Endodermal cell (in vitro differentiated cells): ENCODE measurements at regions not wholly inside any gene's neighbourhood (a gene's known extent, or its start where the extent isn't known, plus 50 kb on each side); places are given as distances from the start of the nearest gene placed in this dataset.

Experiments used
- DNase-seq: peaks from one replicate; pipeline ENCODE4 v3.0.0-alpha.2; 2017
- H3K27ac ChIP-seq: 2 replicates; pipeline ENCODE4 v1.5.1; 2013; ENCODE audit warnings: mild to moderate bottlenecking, low read depth, low read length, moderate library complexity
- H3K27me3 ChIP-seq: 2 replicates; pipeline ENCODE4 v1.6.1; 2013; ENCODE audit warnings: mild to moderate bottlenecking, low read length, moderate library complexity; ENCODE audit not compliant: insufficient read depth, control insufficient read depth, poor library complexity, severe bottlenecking
- H3K36me3 ChIP-seq: 2 replicates; pipeline ENCODE4 v1.7.0; 2013; ENCODE audit warnings: mild to moderate bottlenecking, low read length, moderate library complexity; ENCODE audit not compliant: control insufficient read depth, insufficient read depth
- H3K4me1 ChIP-seq: one replicate; pipeline ENCODE4 v1.7.0; 2013; ENCODE audit warnings: low read length; ENCODE audit not compliant: control insufficient read depth, insufficient read depth
- H3K4me3 ChIP-seq: 2 replicates; pipeline ENCODE4 v1.5.1; 2013; ENCODE audit warnings: mild to moderate bottlenecking, low read length, moderate library complexity
- H3K9ac ChIP-seq: 2 replicates; pipeline ENCODE4 v1.6.1; 2013; ENCODE audit warnings: mild to moderate bottlenecking, low read length, moderate library complexity; ENCODE audit not compliant: poor library complexity, severe bottlenecking; ENCODE audit errors: extremely low read depth
- H3K9me3 ChIP-seq: 2 replicates; pipeline ENCODE4 v1.6.1; 2013; ENCODE audit warnings: mild to moderate bottlenecking, low read length, moderate library complexity; ENCODE audit not compliant: control insufficient read depth
- H3K27ac Mint-ChIP-seq: 2 replicates; pipeline ENCODE4 v1.8.0; 2020; ENCODE audit warnings: mixed read lengths
- H3K27me3 Mint-ChIP-seq: 2 replicates; pipeline ENCODE4 v1.8.0; 2021; ENCODE audit warnings: mild to moderate bottlenecking, mixed read lengths; ENCODE audit not compliant: insufficient read depth
- H3K36me3 Mint-ChIP-seq: 2 replicates; pipeline ENCODE4 v1.8.0; 2020; ENCODE audit warnings: low read depth, mixed read lengths
- H3K4me1 Mint-ChIP-seq: 2 replicates; pipeline ENCODE4 v1.8.0; 2020; ENCODE audit warnings: mixed read lengths
- H3K4me3 Mint-ChIP-seq: 2 replicates; pipeline ENCODE4 v1.8.0; 2020; ENCODE audit warnings: mild to moderate bottlenecking, moderate library complexity, mixed read lengths
- H3K9me3 Mint-ChIP-seq: 2 replicates; pipeline ENCODE4 v1.8.0; 2020; ENCODE audit warnings: mild to moderate bottlenecking, mixed read lengths
- CTCF ChIP-seq: fragments of 200-600 bp; sonication (generic); conservative IDR thresholded peaks from 2 replicates; pipeline ENCODE4 v1.5.0; 2021; ENCODE audit warnings: antibody characterized with exemption, mild to moderate bottlenecking
- WGBS, 2 experiments: methylation state at CpG; one replicate each; pipeline versions ENCODE4 v1.1.5 to v1.1.7; 2013; ENCODE audit warnings: missing lambda C conversion rate in 2 of 2, mixed read lengths in 1 of 2; ENCODE audit not compliant: insufficient coverage in 1 of 2, insufficient read length in 1 of 2; 5-methylcytosine and 5-hydroxymethylcytosine counted together

DNA sequence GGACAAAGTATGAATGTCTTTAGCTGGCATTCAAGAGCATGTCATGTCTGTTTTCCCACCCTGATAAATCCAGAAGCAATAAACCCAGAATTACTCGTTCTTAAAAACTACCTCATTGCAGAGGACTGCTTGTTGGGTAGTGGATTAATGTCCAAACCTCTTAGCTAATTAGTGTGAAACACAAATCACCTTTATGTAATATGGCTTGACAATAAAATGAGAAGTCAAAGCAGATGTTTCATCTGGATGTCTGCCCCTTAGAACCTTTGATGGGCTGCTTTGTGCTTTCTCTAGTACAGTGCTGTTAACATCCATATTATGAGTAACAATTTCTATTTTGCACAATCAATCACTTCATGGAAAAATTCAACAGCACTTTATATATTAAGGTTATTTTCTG, 149.1 kb upstream of the TUT7 start:
- Histone ChIP-seq H3K27ac (no peak overlapping the region), H3K4me1 (peaks cover 6% of the 10 kb centered on the region), H3K27me3 (no peaks in the 10 kb centered on the region), H3K36me3 (no peaks in the 10 kb centered on the region), H3K4me3 (no peak overlapping the region), H3K9ac (no peak overlapping the region), H3K9me3 (no peaks in the 10 kb centered on the region)
- Mint-ChIP-seq H3K27me3 (no peaks in the 10 kb centered on the region), H3K36me3 (no peaks in the 10 kb centered on the region), H3K4me1 (peaks cover 2% of the 10 kb centered on the region), H3K27ac (no peak overlapping the region), H3K9me3 (no peaks in the 10 kb centered on the region), H3K4me3 (no peak overlapping the region)
- WGBS, 2 experiments, result 100% methylated on average over 1 of the region's 1 CpG; no CpG with 5 or more reads in 1 of the 2 experiments
- DNase-seq, result no peak
- no peak for TF ChIP-seq CTCF

DNA sequence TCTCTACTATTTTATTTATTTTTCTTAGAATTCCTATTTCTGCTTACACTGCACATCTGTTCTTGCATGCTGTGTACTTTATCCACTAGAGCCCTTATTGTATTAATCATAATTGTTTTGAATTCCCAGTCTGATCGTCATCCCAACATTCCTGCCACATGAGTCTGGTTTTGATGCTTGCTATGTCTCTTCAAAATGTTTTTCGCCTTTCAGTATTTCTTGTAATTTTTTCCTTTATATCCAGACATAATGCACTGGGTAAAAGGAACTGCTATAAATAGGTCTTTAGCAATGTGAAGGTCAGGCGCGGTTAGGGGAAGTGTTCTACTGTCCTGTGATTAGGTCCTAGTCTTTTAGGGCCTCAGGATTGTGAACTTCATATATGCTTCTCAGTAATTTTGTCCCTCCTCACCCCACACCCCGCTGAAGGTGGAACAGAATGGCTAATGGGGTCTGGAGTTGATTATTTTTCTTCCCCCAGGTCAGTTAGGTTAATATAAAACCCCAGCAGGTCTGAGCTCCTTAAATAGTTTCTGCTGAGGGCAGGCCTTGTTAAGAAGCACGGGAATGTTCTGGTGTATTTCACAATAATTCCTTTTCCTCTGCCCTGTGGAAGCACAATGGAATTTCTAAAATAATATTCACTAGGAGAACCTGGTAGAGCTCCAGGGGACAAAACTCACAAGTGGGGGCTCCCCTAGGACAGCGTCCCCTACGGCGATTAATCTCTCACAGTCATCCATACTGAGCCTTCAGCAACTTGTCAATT, 146.6 kb upstream of the TUT7 start:
- no peak overlapping the region for H3K27ac Mint-ChIP-seq
- WGBS, 2 experiments, result 91 to 100% methylated on average over 2 to 9 of the region's 9 CpGs
- no peak for TF ChIP-seq CTCF

DNA sequence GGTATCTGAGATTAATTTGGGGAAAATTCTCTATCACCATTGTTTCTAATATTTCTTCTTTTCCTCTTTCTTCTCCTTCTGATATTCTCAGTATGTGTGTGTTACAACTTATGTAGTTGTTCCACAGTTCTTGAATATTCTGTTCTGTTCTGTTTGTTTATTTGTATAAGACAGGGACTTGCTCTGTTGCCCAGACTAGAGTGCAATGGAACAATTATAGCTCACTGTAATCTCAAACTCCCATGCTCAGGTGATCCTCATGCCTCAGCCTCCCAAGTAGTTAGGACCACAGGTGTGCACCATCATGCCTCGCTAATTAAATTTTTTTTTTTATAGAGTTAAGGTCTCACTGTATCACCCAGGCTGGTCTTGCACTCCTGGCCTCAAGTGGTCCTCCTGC, 145.8 kb upstream of the TUT7 start:
- no peaks in the 10 kb centered on the region for H3K27me3 Mint-ChIP-seq
- Histone ChIP-seq H3K9ac (no peak overlapping the region), H3K4me1 (no peaks in the 10 kb centered on the region), H3K27me3 (no peaks in the 10 kb centered on the region), H3K9me3 (no peaks in the 10 kb centered on the region), H3K36me3 (no peaks in the 10 kb centered on the region), H3K4me3 (no peak overlapping the region), H3K27ac (no peak overlapping the region)
- 75 to 100% methylated on average over 1 of the region's 1 CpG for WGBS, 2 experiments
- DNase-seq, result no peak
- no peak for TF ChIP-seq CTCF
- no peaks in the 10 kb centered on the region for H3K9me3 Mint-ChIP-seq
- no peaks in the 10 kb centered on the region for H3K36me3 Mint-ChIP-seq
- H3K4me1 Mint-ChIP-seq, result no peaks in the 10 kb centered on the region
- H3K4me3 Mint-ChIP-seq, result no peak overlapping the region
- no peak overlapping the region for H3K27ac Mint-ChIP-seq

More for the DNA sequence above, 146.6 kb upstream of the TUT7 start:
- DNase-seq, result no peak
- Histone ChIP-seq H3K36me3 (no peaks in the 10 kb centered on the region), H3K9ac (no peak overlapping the region), H3K4me3 (no peak overlapping the region), H3K9me3 (no peaks in the 10 kb centered on the region), H3K27ac (no peak overlapping the region), H3K4me1 (no peaks in the 10 kb centered on the region), H3K27me3 (no peaks in the 10 kb centered on the region)
- no peaks in the 10 kb centered on the region for H3K36me3 Mint-ChIP-seq
- H3K9me3 Mint-ChIP-seq, result no peaks in the 10 kb centered on the region
- H3K4me3 Mint-ChIP-seq, result no peak overlapping the region
- H3K27me3 Mint-ChIP-seq, result no peaks in the 10 kb centered on the region
- H3K4me1 Mint-ChIP-seq, result no peaks in the 10 kb centered on the region
